ENCODE measurements at regions not wholly inside any gene's neighbourhood (a gene's known extent, or its start where the extent isn't known, plus 50 kb on each side); places are given as distances from the start of the nearest gene placed in this dataset.

- no peak for DNase-seq (ENCODE audit: low spot score)
These were observed 50.7 kb upstream of the TNRC6C start for GRCh38 chr17:77907497-77908461.

- DNase-seq (ENCODE audit: low spot score), result no peak
These were observed 50.0 kb upstream of the TNRC6C start for GRCh38 chr17:77908501-77908900.
